Left kidney (tissue), 1 donor: ENCODE measurements at regions not wholly inside any gene's neighbourhood (a gene's known extent, or its start where the extent isn't known, plus 50 kb on each side); places are given as distances from the start of the nearest gene placed in this dataset.

Experiments
- DNase-seq: peaks from one replicate; pipeline ENCODE4 v3.0.0-alpha.2; 2013

DNA sequence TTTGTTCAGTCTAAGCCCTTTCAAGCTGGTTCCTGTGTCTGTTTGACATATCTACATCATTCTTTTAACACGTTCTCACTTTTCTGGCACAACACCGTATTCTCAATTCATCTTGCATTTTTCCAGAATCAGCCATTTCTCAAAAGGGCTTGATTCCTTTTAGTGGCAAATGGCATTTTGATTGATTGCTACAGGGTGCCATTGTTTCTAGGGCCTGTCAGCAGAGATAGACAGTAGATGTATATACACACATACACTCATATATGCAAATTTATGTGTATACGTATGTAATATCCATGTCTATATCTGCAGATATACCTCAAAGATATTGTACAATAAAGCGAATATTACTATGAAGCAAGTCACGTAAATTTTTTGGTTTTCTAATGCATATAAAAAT lies 367.9 kb upstream of the TNP1 start:
- no peak for DNase-seq

DNA sequence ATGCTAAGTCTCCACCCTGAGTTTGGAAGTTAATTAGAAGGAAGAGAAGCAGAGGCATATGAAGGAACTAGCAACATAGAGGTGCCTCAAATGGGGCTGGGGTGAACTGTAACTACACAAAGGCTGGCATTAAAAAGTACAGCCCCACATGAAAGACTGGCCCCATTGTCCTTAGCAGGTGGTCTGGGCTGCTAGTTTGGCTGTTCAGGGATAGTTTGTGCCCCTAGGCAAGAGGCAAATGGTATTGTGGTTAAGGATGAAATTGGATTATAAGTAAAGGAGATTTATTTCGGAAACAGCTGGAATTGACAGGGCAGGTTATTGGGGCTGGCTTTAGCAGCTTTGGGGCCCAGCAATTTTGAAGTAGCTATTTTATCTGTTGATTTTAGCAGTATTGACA lies 365.7 kb upstream of the TNP1 start:
- no peak for DNase-seq

DNA sequence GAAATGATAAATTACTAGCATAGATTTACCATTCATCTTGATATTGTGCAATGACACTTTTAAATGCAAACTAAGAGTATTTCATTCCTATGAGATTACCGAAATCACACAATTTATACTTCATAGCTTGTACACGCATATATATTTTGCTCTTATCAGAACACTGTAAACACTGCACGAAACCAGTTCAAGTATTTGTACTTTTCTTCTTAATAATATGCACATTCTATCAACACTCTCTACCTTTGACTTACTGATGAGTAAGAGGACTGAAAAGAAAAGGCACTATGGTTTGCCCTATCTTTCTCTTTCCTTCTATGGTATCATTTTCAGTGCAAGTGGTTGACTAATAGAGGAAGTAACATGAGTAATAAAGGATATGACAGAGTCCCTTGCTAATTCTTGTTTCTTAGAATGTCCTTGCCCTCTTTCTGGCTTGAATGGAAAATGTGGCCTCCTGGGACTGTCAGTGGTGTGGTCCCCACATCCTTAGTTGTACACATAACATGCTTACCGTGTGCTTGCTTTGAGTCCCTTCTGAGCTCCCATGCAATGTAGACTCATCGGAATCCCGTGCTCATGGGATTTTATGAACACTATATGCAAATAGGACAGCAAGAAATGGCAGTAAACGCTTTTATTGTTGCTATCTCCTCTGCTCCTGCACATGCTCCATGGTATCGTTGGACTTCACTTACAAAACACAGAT lies 363.5 kb upstream of the TNP1 start:
- DNase-seq: no peak

DNA sequence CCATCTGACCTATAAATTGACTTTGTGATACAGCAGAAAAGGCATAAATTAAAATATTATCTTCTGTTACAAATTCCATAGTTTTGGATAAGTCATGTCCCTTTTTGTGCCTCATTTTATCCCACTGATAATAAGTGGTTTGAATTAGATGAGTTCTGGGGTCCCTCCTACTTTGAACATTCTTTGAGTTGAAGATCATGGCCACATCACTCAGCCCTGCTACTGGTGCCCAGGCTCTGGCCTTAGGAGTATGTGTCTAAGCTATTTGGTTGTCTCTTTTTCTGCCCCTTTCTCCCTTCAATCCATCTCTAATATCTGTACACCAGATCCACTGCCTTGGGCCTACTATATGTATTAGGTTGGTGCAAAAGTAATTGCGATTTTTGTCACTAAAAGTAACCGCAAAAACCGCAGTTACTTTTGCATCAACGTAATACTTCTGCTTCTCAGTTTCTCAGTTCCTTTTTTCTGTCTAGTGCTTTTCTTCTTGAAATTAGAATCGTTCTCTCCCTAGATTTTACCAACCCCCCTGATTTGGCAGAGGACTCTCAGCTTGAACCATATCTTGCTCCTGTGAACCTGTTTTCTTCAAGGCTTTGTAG lies 362.5 kb upstream of the TNP1 start:
- DNase-seq: no peak

GRCh38 chr2:217220228-217221013 lies 360.6 kb upstream of the TNP1 start:
- no peak for DNase-seq

GRCh38 chr2:217219164-217219520 lies 359.3 kb upstream of the TNP1 start:
- no peak for DNase-seq

GRCh38 chr2:217218269-217219163 lies 358.7 kb upstream of the TNP1 start:
- no peak for DNase-seq

- no peak for DNase-seq
Observed at GRCh38 chr2:217216982-217217381, 357.1 kb upstream of the TNP1 start.

GRCh38 chr2:217216316-217216715 lies 356.5 kb upstream of the TNP1 start:
- DNase-seq: no peak

- no peak for DNase-seq
Observed at GRCh38 chr2:217215877-217216276, 356.0 kb upstream of the TNP1 start.

DNA sequence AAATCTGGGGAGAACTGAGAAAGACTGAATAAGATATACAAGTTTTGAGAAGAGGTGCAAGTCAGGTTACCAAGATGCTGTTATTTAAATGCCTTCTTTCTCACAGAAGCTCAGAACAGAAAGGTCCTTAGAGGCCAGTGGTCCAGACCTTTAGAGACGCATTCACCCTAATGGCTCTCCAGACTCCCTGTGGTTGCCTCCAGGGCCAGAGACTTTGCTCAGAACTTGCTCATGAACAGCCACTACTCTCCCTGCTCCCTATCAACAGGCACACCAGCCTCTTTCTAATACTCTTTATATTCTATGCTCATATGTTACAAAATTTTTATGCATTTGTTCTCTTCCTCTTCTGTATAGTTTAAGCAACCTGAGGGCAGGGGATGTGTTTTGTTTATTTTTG lies 349.0 kb upstream of the TNP1 start:
- no peak for DNase-seq

DNA sequence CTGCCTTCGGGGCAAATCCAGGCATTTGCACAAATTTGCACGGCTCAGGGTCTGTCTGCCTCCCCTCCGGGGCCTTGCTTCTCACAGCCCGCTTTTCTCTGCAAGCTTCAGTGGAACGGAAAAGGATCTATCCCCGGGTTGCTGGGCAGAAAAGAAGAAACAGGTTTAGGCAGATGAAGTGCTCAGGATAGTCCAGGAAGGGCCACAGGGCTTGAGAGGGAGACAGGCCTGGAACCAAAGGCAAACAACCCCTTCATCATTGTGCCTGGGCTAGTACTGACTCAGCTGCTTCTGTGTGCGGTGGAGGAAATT lies 347.8 kb upstream of the TNP1 start:
- no peak for DNase-seq

- no peak for DNase-seq
Observed at GRCh38 chr2:217206907-217207698, 347.2 kb upstream of the TNP1 start.

DNA sequence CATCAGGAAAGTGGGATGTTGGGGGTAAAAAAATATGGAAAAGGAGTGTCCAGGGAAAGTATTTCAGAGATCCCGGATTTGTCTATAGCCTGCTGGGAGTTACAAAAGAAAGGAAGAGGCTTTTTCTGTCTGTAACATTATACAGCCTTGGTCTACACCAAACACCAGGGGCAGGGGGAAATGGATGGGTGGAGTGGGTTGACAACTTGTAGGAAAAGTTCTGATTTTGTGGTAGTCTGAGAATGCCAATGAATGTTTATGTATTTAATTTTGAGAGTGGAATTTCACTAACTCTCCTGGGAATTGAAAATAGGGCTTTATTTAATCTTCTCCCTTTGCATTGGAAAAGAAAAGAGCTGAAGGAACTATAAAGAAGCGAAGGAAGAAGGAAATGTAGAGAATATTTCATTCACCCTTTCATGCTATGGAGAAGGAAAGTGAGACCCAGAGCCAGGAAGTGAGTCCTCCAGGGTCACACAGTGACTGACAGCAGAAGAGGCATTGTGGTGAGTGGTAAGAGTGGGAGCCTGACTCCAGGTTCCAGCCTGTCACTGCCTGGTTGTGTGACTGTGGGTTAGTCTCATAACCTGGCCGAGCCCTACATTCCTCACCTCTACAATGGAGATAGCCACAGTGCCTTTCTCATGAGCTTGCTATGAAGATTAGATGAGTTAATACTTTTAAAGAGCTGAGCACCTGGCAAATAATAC lies 346.3 kb upstream of the TNP1 start:
- DNase-seq: no peak

DNA sequence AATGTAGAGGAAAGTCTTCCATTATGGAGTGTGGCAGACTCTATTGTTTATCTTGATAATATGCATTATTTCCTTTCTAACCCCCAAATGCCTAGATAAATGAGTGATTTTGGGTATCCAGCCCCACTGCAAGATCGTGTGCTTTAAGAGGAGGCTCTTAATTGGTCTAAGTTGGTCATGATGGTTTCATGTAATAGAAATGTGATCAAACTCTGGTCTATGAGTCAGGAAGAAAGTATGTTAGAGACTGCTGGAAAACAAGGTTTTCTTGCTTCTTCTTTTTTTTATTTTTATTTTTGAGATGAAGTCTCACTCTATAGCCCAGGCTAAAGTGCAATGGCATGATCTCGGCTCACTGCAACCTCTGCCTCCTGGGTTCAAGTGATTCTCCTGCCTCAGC lies 344.5 kb upstream of the TNP1 start:
- no peak for DNase-seq

DNA sequence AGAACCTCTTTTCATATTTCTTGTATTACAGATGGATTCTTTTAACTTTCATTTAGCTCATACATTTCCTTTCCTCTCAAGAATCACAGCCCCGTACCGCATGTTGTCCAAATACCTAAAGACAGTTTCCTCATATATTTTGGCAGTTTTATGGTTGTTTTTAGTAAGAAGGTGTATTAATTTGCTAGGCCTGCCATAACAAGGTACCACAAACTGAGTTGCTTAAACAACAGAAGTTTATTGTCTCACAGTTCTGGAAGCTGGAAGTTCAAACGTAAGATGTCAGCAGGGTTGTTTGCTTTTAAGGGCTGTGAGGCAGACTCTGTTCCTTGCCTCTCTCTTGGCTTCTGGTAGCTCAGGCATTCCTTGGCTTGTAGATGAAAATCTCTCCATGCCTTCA lies 343.2 kb upstream of the TNP1 start:
- DNase-seq: no peak

GRCh38 chr2:217199255-217199630 lies 339.4 kb upstream of the TNP1 start:
- no peak for DNase-seq

GRCh38 chr2:217195658-217196446 lies 336.0 kb upstream of the TNP1 start:
- no peak for DNase-seq

DNA sequence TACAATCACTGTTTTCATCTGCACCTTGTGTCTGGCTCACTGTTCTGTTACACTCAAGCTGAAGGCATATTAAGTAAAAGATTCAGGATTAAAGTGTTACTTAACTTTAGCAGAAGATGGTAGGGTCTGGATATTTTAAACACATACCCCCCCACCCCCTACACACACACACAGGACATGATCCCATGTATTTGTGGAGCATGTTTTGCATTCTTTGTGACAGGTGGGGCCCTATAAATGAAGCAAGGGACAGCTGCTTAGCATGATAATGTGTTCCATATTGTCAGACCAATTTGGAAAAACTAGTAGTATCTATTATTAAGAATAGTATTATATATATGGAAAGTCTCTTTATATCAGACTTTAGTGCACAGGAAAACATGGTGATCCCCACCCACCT lies 335.2 kb upstream of the TNP1 start:
- DNase-seq: no peak
